Left cardiac atrium (tissue), 4 donors: ENCODE measurements at regions not wholly inside any gene's neighbourhood (a gene's known extent, or its start where the extent isn't known, plus 50 kb on each side); places are given as distances from the start of the nearest gene placed in this dataset.

ENCODE experiments used
- ATAC-seq, 2 donors: fragments of 200-7000 bp; cut with Tn5 transposase; one replicate each; pipeline ENCODE4 v1.9.1; 2020; ENCODE audit warnings: mild to moderate bottlenecking in 2 of 2, moderate library complexity in 2 of 2
- DNase-seq: peaks from one replicate; pipeline ENCODE4 v3.0.0-alpha.2; 2020
- intact Hi-C, 2 donors: fragments of 100-400 bp; cut with DNase I; formaldehyde crosslinking; loops; one replicate each; pipeline versions ENCODE4 v1.14.1 to v1.15.1; 2022 to 2023
- donor health status: DM: no; HTN: yes; CAD: no.
- donor health status: DM: no; HTN: yes; CAD: no; lungs with severe emphysema.
- donor health status: DM: yes; HTN: yes; CAD: no.
- donor health status: Dilated cardiomyopathy.

- DNase-seq (no peak), ATAC-seq (peak in 1 of 2 donors; percentile 57)
- intact Hi-C loops = loop anchor here in 1 of 2 donors (5.0 kb wide), 2 partner anchors 43 to 123 kb away; no protein-coding TSS in a partner anchor
Measured at GRCh38 chr1:101314244-101314643, 77.4 kb downstream of the S1PR1 start.

- DNase-seq (no peak), ATAC-seq (no peak)
- intact Hi-C loops = no loop called here
Measured at GRCh38 chr1:101316256-101316655, 79.4 kb downstream of the S1PR1 start.

DNA sequence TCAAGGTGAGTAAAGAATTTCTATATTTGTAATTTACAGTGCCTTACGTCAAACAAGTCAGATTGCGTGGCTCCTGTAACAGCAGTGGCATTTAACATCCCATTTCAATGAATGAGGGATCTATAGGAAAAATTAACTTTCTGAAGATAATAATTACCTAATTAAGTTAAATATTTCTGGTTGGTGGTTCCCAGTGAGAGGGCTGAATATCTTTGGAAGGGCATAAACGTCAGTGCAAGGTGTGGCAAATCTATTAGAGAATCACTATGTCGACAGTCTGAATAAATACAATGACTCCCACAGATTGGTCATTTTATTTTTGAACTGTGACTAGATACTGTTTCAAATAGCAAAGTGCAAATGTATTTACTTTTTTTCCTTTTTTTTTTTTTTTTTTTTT is 80.0 kb downstream of the S1PR1 start:
- ATAC-seq (no peak), DNase-seq (no peak)
- intact Hi-C loops = no loop called here

GRCh38 chr1:101317590-101317989 is 80.8 kb downstream of the S1PR1 start:
- ATAC-seq (no peak), DNase-seq (no peak)
- intact Hi-C loops = no loop called here

DNA sequence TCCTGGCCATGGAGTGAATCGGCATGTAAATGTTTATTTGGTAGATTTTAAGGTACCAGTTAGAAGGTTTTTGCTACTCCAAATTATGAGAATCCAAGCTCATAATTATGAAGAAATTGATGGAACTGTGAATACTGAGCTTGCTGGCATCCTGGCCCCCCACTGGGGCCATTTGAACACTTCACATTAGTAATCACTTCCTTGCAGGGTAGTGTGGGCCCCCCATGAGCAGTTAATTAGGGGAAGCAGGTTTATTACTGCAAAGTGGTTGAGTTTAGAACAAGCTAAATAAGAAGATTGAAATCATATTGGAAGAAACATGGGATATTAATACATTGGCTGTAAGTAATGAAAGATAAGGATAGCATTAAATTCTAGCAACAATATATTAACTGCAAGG is 86.7 kb downstream of the S1PR1 start:
- intact Hi-C loops = no loop called here
- ATAC-seq = no peak
- no peak for DNase-seq

DNA sequence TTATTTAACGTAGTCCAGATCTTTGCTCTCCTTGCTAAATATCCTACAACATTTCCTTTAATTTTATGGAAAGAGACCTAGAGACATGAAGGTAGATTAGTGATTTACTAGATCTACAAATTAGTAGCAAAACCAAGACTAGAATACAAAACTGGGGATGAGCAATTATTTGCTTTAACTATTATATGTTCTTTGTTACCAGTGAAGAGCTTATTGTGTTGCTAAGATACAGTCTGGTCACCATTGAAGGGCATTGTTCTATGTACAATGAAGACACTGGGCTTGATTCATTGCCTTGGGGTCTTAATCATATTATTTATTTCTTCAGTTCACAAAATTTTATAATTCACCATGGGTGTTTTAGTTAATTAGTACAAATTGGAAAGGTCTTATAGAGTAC is 88.3 kb downstream of the S1PR1 start:
- intact Hi-C loops = no loop called here
- DNase-seq (no peak), ATAC-seq (no peak)

DNA sequence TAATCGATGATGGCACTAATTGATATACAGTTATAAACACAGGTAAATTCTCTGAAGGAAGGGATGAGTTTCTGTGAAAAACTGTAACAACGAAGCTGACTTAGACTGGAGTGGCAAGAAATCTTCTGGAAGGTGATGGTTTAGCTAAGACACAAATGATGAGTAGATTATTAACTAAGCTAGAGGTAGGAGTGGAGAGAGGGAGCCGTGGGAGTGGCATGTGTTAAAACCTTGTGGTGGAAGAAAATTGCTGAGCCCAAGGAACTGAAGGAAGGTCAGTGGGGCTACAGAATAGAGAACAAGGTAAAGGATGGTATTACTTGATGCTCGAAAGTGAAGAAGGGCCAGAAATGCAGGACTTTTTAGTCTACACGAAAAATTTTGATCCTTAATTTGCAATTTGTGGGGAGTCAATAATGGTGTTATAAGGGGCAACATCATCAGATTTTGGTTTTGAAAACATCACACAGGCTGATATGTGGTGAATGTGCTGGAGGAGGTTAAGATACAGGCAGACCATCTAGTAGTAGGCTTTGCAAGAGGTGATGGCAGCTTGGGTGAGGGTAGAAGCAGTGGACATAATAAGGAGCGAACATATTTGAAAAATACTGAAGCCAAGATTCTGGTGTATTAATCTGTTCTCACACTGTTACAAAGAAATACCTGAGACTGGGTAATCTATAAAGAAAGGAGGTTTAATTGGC is 93.8 kb downstream of the S1PR1 start:
- DNase-seq (no peak), ATAC-seq (no peak)
- intact Hi-C loops = no loop called here

- intact Hi-C loops = no loop called here
- ATAC-seq = no peak
- no peak for DNase-seq
Measured at GRCh38 chr1:101331794-101332193, 95.0 kb downstream of the S1PR1 start.

GRCh38 chr1:101332633-101333032 is 95.8 kb downstream of the S1PR1 start:
- no peak for DNase-seq
- ATAC-seq = no peak
- intact Hi-C loops = no loop called here

DNA sequence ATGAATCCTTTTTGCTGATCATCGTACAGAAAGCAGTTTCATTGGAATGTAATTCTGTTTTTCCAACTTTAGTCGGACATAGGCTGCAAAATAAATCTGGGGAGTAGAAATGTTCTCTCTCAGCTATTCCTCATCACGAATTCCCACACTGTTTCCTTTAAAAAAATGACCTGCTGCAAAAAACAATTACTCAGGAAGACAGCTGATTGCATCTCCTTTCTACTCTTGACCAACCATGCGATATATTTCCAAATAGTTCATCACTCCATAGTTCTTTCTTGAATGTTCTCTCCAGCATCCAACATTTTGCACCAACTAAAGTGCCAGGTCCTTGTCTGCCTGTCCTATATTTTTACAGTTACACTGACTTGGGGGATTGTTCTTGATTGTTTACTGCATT is 96.4 kb downstream of the S1PR1 start:
- intact Hi-C loops = no loop called here
- ATAC-seq (no peak), DNase-seq (no peak)

- ATAC-seq (no peak), DNase-seq (no peak)
- intact Hi-C loops = no loop called here
Measured at GRCh38 chr1:101337968-101338367, 101.1 kb downstream of the S1PR1 start.

DNA sequence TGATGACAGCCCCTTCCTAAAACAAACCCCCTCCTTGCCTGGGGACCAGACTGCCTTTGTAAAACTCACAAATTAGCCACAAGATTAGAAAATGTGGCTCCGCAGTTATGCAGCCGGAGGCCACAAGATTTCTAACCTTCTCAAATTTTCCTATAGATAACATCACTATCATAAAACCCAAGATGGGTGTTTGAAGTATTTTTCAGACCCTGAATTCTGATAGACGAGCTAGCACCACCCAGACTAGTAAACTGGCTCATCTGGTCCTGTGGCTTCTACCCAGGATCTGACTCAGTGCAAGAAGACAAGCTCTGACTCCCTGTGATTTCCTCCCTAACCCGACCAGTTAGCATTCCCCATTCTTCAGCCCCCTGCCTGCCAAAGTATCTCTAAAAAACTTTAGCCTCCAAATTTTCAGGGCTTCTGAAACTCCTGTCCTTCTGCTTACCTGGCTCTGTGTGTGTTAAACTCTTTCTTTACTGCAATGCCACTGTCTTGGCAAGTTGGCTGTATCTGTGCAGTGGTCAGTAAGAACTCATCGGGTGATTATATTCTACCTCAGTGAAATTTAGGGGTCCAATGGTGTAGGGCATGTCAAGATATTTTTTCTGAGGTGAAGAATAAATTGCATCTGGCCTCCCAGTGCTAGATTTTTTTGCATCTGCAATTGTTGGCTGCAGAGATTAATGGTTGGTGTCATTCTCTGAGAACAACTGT is 102.1 kb downstream of the S1PR1 start:
- intact Hi-C loops = no loop called here
- ATAC-seq (no peak), DNase-seq (no peak)

GRCh38 chr1:101344745-101345144 is 107.9 kb downstream of the S1PR1 start:
- DNase-seq (no peak), ATAC-seq (no peak)
- intact Hi-C loops = no loop called here

DNA sequence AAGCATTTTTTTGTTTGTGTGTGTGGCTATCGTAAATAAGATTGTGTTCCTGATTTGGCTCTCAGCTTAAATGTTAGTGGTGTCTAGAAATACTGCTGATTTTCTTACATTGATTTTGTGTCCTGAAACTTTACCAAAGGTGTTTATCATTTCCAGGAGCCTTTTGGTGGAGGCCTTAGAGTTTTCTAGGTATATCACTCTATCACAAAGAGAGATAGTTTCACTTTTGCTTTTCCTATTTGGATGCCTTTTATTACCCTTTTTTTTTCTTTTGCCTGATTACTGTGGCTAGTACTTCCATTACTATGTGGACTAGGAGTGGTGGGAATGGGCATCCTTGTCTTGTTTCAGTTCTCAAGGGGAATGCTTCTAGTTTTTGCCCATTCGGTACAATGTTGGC is 109.6 kb downstream of the S1PR1 start:
- intact Hi-C loops = no loop called here
- DNase-seq (no peak), ATAC-seq (no peak)

GRCh38 chr1:101356013-101356412 is 119.2 kb downstream of the S1PR1 start:
- DNase-seq = no peak
- ATAC-seq = no peak
- intact Hi-C loops = loop anchor here in 1 of 2 donors (5.0 kb wide), 2 partner anchors 44 to 439 kb away; no protein-coding TSS in a partner anchor

- DNase-seq = no peak
- intact Hi-C loops = loop anchor here in 1 of 2 donors (5.0 kb wide), 2 partner anchors 45 to 440 kb away; no protein-coding TSS in a partner anchor
- ATAC-seq = no peak
Measured at GRCh38 chr1:101356604-101357443, 120.0 kb downstream of the S1PR1 start.

GRCh38 chr1:101357444-101357986 is 120.7 kb downstream of the S1PR1 start:
- ATAC-seq (peak; percentile 89 to 93), DNase-seq (no peak)
- intact Hi-C loops = loop anchor here in 1 of 2 donors (5.0 kb wide), 2 partner anchors 45 to 440 kb away; no protein-coding TSS in a partner anchor

DNA sequence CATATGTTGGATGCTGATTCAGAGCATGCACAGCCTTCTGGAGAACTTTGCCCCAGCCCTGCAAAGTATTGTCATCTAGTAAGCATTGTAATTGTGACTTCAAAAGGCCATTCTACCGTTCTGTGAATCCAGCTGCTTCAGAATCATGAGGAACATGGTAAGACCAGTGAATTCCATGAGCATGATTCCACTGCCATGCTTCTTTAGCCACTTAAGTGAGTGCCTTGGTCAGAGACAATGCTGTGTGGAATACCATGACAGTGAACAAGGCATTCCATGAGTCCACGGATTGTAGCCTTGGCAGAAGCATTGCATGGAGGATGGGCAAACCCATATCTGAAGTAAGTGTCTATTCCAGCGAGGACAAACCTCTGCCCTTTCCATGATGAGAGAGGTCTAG is 123.7 kb downstream of the S1PR1 start:
- DNase-seq (no peak), ATAC-seq (no peak)
- intact Hi-C loops = no loop called here

- intact Hi-C loops = no loop called here
- no peak for DNase-seq
- no peak for ATAC-seq
Measured at GRCh38 chr1:101363891-101364318, 127.1 kb downstream of the S1PR1 start.
